HG03025 (cell line): ENCODE measurements at regions not wholly inside any gene's neighbourhood (a gene's known extent, or its start where the extent isn't known, plus 50 kb on each side); places are given as distances from the start of the nearest gene placed in this dataset.
"Not testable (repeated sequence)": the region's sequence is repeated elsewhere in the genome, so short reads cannot be mapped to it uniquely, and the experiment has no call there.

Source experiments
- ATAC-seq: cut with Tn5 transposase; IDR thresholded peaks from one replicate; pipeline ENCODE4 v1.9.1; 2021; ENCODE audit warnings: mild to moderate bottlenecking, moderate library complexity; ENCODE audit not compliant: unreplicated experiment, low FRiP score

GRCh38 chr18:34280000-34280399 lies 55.3 kb upstream of the NOL4 start:
- no peak for ATAC-seq

- no peak for ATAC-seq
Measured at GRCh38 chr18:34280653-34281052, 55.9 kb upstream of the NOL4 start.

- no peak for ATAC-seq
Measured at GRCh38 chr18:34281290-34281689, 56.6 kb upstream of the NOL4 start.

- ATAC-seq: no peak
Measured at GRCh38 chr18:34281722-34282121, 57.0 kb upstream of the NOL4 start.

- ATAC-seq: no peak
Measured at GRCh38 chr18:34283506-34283905, 58.8 kb upstream of the NOL4 start.

GRCh38 chr18:34287825-34288224 lies 63.1 kb upstream of the NOL4 start:
- ATAC-seq: no peak

- ATAC-seq: no peak
Measured at GRCh38 chr18:34292594-34292993, 67.9 kb upstream of the NOL4 start.

- ATAC-seq: no peak
Measured at GRCh38 chr18:34297287-34297686, 72.6 kb upstream of the NOL4 start.

- no peak for ATAC-seq
Measured at GRCh38 chr18:34299828-34300227, 75.1 kb upstream of the NOL4 start.

GRCh38 chr18:34311468-34311867 lies 86.8 kb upstream of the NOL4 start:
- no peak for ATAC-seq

GRCh38 chr18:34314847-34315246 lies 90.1 kb upstream of the NOL4 start:
- no peak for ATAC-seq

- ATAC-seq: no peak
Measured at GRCh38 chr18:34315591-34316352, 91.1 kb upstream of the NOL4 start.

- no peak for ATAC-seq
Measured at GRCh38 chr18:34320267-34320666, 95.6 kb upstream of the NOL4 start.

GRCh38 chr18:34321066-34321465 lies 96.4 kb upstream of the NOL4 start:
- ATAC-seq: peak; percentile 93

- ATAC-seq: peak; percentile 50
Measured at GRCh38 chr18:34322365-34323289, 97.9 kb upstream of the NOL4 start.

GRCh38 chr18:34329840-34330239 lies 105.1 kb upstream of the NOL4 start:
- no peak for ATAC-seq

GRCh38 chr18:34330308-34330707 lies 105.6 kb upstream of the NOL4 start:
- ATAC-seq: no peak

GRCh38 chr18:34330907-34331306 lies 106.2 kb upstream of the NOL4 start:
- not testable (repeated sequence) for ATAC-seq

- ATAC-seq: not testable (repeated sequence)
Measured at GRCh38 chr18:34331343-34331742, 106.6 kb upstream of the NOL4 start.

GRCh38 chr18:34339155-34339554 lies 114.4 kb upstream of the NOL4 start:
- no peak for ATAC-seq

GRCh38 chr18:34342960-34343359 lies 118.2 kb upstream of the NOL4 start:
- ATAC-seq: no peak

- no peak for ATAC-seq
Measured at GRCh38 chr18:34345738-34346137, 121.0 kb upstream of the NOL4 start.
